ENCODE measurements at regions not wholly inside any gene's neighbourhood (a gene's known extent, or its start where the extent isn't known, plus 50 kb on each side); places are given as distances from the start of the nearest gene placed in this dataset.

- Histone ChIP-seq H3K27ac (ENCODE audit: low read depth in 1 of 2, low read length in 2 of 2) (no peak overlapping the region), H3K9ac (ENCODE audit: low read depth in 1 of 2, low read length in 2 of 2) (no peak overlapping the region), H3K9me3 (ENCODE audit: control insufficient read depth in 4 of 4, low read length in 3 of 4) (peaks cover 0 to 3% (median 0%) of the 10 kb centered on the region in 4 donors), H3K27me3 (ENCODE audit: control insufficient read depth in 4 of 4, insufficient read depth in 4 of 4, low read length in 3 of 4) (no peaks in the 10 kb centered on the region), H3K4me1 (ENCODE audit: control insufficient read depth in 4 of 4, insufficient read depth in 4 of 4, low read length in 3 of 4) (no peaks in the 10 kb centered on the region), H3K36me3 (ENCODE audit: control insufficient read depth in 4 of 4, insufficient read depth in 3 of 4, low read depth in 1 of 4, low read length in 3 of 4) (no peaks in the 10 kb centered on the region), H3K4me3 (ENCODE audit: low read depth in 1 of 3, low read length in 3 of 3) (no peak overlapping the region)
- no peak for TF ChIP-seq HNF4A (conservative IDR thresholded peaks at IDR 0.05)
- TF ChIP-seq YY1 (IDR thresholded peaks at IDR 0.05), result no peak
- TF ChIP-seq GABPA (IDR thresholded peaks at IDR 0.05 in 1 of 2, conservative IDR thresholded peaks at IDR 0.05 in 1 of 2), result no peak
- no peak for TF ChIP-seq TAF1 (conservative IDR thresholded peaks at IDR 0.05)
- no peak for TF ChIP-seq JUND (IDR thresholded peaks at IDR 0.05)
- TF ChIP-seq SP1 (IDR thresholded peaks at IDR 0.05), result no peak
- no peak for TF ChIP-seq NR2F2 (IDR thresholded peaks at IDR 0.05)
- no peak for TF ChIP-seq RXRA (IDR thresholded peaks at IDR 0.05)
- TF ChIP-seq ZBTB33 (IDR thresholded peaks at IDR 0.05), result no peak
- no peak for TF ChIP-seq HNF4G (IDR thresholded peaks at IDR 0.05)
- no peak for TF ChIP-seq RAD21 (IDR thresholded peaks at IDR 0.05)
- no peak for TF ChIP-seq FOXA2 (IDR thresholded peaks at IDR 0.05)
- no peak for TF ChIP-seq MAX (IDR thresholded peaks at IDR 0.05)
- TF ChIP-seq REST (IDR thresholded peaks at IDR 0.05), result no peak
- TF ChIP-seq EGR1 (IDR thresholded peaks at IDR 0.05; ENCODE audit: low read depth in 2 of 2), result no peak
- TF ChIP-seq FOXA1 (IDR thresholded peaks at IDR 0.05), result no peak
- DNase-seq (ENCODE audit: low spot score), result no peak
- 34% methylated on average over 2 of the region's 2 CpGs for WGBS
Measured at GRCh38 chr11:79809487-79809886, 368.7 kb upstream of the TENM4 start.

GRCh38 chr11:79807506-79807905, 366.7 kb upstream of the TENM4 start:
- WGBS, result 58% methylated on average over 2 of the region's 2 CpGs
- no peak overlapping the region for H3K9ac ChIP-seq (ENCODE audit: low read depth in 1 of 2, low read length in 2 of 2)
- no peak for TF ChIP-seq RXRA (IDR thresholded peaks at IDR 0.05)
- no peak for TF ChIP-seq ZBTB33 (IDR thresholded peaks at IDR 0.05)
- no peak for TF ChIP-seq REST (IDR thresholded peaks at IDR 0.05)
- TF ChIP-seq HNF4G (IDR thresholded peaks at IDR 0.05), result no peak
- no peak for TF ChIP-seq EGR1 (IDR thresholded peaks at IDR 0.05; ENCODE audit: low read depth in 2 of 2)
- no peak for TF ChIP-seq GABPA (IDR thresholded peaks at IDR 0.05 in 1 of 2, conservative IDR thresholded peaks at IDR 0.05 in 1 of 2)
- TF ChIP-seq CTCF (IDR thresholded peaks at IDR 0.05; ENCODE audit: low read depth, low read length, missing input control), result no peak
- no peak for TF ChIP-seq HNF4A (conservative IDR thresholded peaks at IDR 0.05)
- no peak for TF ChIP-seq ATF3 (IDR thresholded peaks at IDR 0.05)
- TF ChIP-seq YY1 (IDR thresholded peaks at IDR 0.05), result no peak
- TF ChIP-seq TAF1 (conservative IDR thresholded peaks at IDR 0.05), result no peak
- no peak for TF ChIP-seq FOXA2 (IDR thresholded peaks at IDR 0.05)
- TF ChIP-seq RAD21 (IDR thresholded peaks at IDR 0.05), result no peak
- no peak for TF ChIP-seq JUND (IDR thresholded peaks at IDR 0.05)
- no peak for TF ChIP-seq NR2F2 (IDR thresholded peaks at IDR 0.05)
- no peak for TF ChIP-seq SP1 (IDR thresholded peaks at IDR 0.05)

More at GRCh38 chr11:79807506-79807905, 366.7 kb upstream of the TENM4 start:
- H3K27me3 ChIP-seq (ENCODE audit: control insufficient read depth in 4 of 4, insufficient read depth in 4 of 4, low read length in 3 of 4), result no peaks in the 10 kb centered on the region
- H3K27ac ChIP-seq (ENCODE audit: low read depth in 1 of 2, low read length in 2 of 2), result no peak overlapping the region
- H3K9me3 ChIP-seq (ENCODE audit: control insufficient read depth in 4 of 4, low read length in 3 of 4), result peaks cover 0 to 3% (median under 1%) of the 10 kb centered on the region in 4 donors
- no peak for DNase-seq (ENCODE audit: low spot score)
- H3K4me3 ChIP-seq (ENCODE audit: low read depth in 1 of 3, low read length in 3 of 3), result no peak overlapping the region
- no peaks in the 10 kb centered on the region for H3K36me3 ChIP-seq (ENCODE audit: control insufficient read depth in 4 of 4, insufficient read depth in 3 of 4, low read depth in 1 of 4, low read length in 3 of 4)
- no peaks in the 10 kb centered on the region for H3K4me1 ChIP-seq (ENCODE audit: control insufficient read depth in 4 of 4, insufficient read depth in 4 of 4, low read length in 3 of 4)

All from liver (tissue), 8 donors.